ENCODE measurements at regions not wholly inside any gene's neighbourhood (a gene's known extent, or its start where the extent isn't known, plus 50 kb on each side); places are given as distances from the start of the nearest gene placed in this dataset.
A peak's percentile ranks its signal among the peaks of the same experiment; 100 is the strongest.

- no peak for DNase-seq (ENCODE audit: low read depth in 3 of 3, low spot score in 2 of 3)
Observed at GRCh38 chr4:176500894-176501293, 181.1 kb downstream of the SPCS3 start.

DNA sequence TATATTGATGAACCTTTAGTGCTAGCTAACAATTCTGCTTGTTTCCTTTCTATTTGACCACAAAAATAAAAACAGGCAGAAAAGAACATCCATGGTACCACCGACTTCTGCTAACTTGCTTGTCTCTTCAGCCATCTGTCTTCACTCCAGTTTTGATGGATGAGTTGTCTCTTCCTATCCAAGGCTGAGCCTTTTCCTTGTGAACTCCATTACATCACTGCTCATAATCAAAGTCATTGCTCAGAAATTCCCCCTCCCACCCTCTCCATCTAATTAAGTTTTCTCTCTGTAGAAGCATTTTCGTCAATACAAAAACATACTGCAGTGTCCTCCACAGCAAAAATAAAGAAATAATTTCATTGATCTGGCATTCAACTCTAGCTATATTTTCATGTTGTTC lies 184.4 kb downstream of the SPCS3 start:
- DNase-seq (ENCODE audit: low read depth in 3 of 3, low spot score in 2 of 3), result no peak

GRCh38 chr4:176507845-176508533 lies 188.2 kb downstream of the SPCS3 start:
- DNase-seq (ENCODE audit: low read depth in 3 of 3, low spot score in 2 of 3), result no peak

DNA sequence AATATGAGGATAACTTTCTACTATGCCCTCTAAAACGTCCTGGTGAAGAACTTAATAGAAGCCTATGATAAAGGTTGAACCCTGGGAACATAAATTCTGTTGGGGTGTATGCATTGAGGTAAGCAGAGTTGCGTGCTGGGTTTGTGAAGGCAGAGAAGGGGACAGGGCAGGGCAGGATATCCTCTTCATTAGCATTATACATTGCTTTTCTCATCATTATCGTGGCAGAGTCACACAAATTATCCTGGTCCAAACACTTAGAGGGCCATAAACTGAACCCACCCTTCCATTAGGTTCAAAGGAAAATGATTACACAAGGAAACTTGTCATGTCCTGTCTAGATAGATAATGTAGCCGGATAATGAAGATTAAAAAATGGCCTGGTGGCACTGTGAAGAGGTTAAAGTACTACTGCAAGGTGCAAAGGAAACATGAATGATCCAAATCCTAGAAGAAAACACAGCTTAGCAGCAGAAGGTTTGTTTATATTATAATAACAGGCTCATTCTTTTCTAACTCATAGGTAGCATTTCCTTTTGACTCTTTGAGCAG lies 189.1 kb downstream of the SPCS3 start:
- DNase-seq (ENCODE audit: low read depth in 3 of 3, low spot score in 2 of 3), result no peak

DNA sequence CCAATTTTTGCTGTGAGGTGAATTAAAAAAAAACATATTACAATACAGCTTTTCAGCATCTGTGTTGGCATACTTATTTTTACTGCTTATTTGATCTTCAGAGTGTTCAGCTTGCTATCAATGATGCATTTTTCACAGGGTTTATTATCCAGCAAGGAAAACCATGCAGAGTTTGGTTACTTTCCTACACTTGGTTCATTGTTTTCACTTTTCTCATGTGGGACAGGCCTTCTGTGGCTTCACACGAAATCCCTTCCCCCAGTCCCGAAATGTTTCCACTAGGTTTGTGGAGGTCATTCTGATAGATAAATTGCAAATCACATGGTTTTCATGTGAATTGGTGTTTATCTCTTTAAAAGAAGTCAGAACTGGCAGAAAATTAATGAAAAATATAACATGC lies 205.8 kb downstream of the SPCS3 start:
- no peak for DNase-seq (ENCODE audit: low read depth in 3 of 3, low spot score in 2 of 3)

- DNase-seq (ENCODE audit: low read depth in 3 of 3, low spot score in 2 of 3), result peak in 2 of 3 donors; percentile 23 to 35
Observed at GRCh38 chr4:176526704-176527103, 206.9 kb downstream of the SPCS3 start.

- DNase-seq (ENCODE audit: low read depth in 3 of 3, low spot score in 2 of 3), result no peak
Observed at GRCh38 chr4:176529574-176529973, 209.8 kb downstream of the SPCS3 start.

- no peak for DNase-seq (ENCODE audit: low read depth in 3 of 3, low spot score in 2 of 3)
Observed at GRCh38 chr4:176533159-176533558, 213.4 kb downstream of the SPCS3 start.

- DNase-seq (ENCODE audit: low read depth in 3 of 3, low spot score in 2 of 3), result no peak
Observed at GRCh38 chr4:176534566-176534965, 214.8 kb downstream of the SPCS3 start.

GRCh38 chr4:176538217-176538925 lies 218.6 kb downstream of the SPCS3 start:
- DNase-seq (ENCODE audit: low read depth in 3 of 3, low spot score in 2 of 3), result no peak

DNA sequence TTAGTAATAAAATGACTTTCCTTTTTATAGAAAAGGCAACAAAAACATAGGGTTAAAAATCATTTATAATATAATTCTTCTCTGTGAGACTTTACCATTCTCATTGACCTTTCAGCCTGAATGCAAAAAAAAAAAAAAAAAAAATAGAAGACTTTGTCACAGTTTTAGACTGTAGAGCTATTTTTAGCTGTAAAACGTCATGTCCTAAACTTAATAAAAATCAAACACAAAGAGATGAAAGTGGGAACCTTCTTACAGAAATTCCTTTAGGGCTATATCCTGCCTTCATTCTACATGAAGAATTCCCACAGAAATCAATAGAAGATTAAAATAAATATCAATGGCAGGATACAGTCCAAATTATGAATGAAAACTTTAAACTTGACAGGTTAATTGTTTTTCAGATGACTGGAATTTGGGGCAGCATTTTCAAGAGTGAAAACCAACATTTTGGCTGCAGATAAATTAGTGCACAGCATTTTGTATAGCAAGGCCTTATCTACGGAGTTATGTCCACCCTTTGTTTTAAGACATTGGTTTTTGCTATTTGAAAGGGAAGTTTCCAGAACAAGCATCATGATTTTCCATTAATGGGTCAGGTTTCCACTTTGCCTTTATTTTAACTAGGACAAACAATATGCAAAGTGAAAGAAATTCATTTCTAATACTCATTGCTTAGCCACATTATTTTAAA lies 219.5 kb downstream of the SPCS3 start:
- DNase-seq (ENCODE audit: low read depth in 3 of 3, low spot score in 2 of 3), result no peak

DNA sequence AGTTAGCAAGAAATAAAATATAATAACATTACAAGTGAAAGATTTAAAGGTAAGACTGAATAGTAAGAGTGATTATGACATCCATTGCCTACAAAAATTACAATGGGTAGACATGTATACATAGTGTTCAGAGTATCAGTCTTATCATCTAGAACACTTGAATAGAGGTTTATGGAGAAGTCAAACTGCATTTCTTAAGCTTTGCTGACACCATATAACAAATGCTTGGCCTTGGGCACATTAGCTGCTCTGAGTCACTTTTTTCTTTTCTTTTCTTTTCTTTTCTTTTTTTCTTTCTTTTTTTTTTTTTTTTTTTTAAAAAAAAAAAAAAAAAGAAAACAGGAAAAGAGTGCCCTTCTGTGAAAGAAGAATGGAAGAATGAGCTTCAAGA lies 220.0 kb downstream of the SPCS3 start:
- DNase-seq (ENCODE audit: low read depth in 3 of 3, low spot score in 2 of 3), result no peak

DNA sequence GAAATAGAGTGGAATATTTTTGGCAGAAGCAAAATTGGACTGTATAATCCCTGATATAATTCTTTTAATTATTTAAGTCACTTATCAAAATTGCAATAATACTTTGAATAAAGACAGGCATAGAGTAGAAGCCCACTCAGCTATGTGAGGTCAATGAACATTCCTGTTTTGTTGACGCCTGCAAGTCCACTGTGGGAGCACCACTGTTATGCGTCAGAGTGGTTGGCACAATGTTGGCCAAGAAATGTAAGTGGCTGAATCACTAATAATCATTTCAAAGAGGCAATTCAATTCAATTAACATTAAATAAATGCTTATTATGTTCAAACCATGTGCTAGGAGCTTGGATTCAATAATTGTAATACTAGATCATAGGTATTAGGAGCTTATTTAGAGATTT lies 221.0 kb downstream of the SPCS3 start:
- no peak for DNase-seq (ENCODE audit: low read depth in 3 of 3, low spot score in 2 of 3)

GRCh38 chr4:176545872-176546271 lies 226.1 kb downstream of the SPCS3 start:
- DNase-seq (ENCODE audit: low read depth in 3 of 3, low spot score in 2 of 3), result no peak

DNA sequence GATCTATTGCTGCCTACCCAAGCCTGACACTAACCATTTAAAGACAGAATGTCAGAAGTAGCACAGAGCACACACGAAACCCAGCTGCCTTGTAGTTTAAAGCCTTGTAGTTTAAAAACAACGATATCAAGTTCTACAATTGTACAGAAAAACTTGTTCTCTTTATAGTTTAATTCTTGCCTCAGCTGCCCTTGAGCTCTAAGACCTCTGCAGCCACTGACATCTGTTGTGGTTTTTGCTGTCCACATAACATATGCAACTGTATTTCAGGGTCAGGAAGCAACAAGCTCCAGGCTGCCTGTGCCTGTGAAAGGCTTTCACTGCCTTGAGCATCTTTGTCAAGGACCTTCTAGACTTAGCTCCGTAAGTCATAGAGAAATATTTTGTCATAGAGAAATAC lies 227.2 kb downstream of the SPCS3 start:
- no peak for DNase-seq (ENCODE audit: low read depth in 3 of 3, low spot score in 2 of 3)

DNA sequence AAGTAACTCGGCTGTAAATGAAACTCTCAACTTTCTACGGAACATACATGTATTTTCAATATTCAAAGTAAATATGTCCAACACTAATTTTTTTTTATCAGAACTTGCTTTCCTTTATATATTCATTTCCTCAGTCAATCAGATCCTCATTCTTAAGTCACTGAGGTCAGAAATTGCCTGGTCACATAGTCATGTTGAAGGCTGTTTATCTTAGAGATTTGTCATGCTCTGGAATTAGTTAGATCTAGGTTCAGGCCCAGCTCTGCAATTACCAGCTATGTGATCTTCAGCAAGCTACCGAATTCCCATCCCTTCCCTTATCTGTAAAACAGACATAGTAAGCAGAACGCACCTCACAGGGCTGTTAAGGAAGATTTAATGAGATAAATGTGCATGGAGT lies 228.8 kb downstream of the SPCS3 start:
- DNase-seq (ENCODE audit: low read depth in 3 of 3, low spot score in 2 of 3), result no peak

- no peak for DNase-seq (ENCODE audit: low read depth in 3 of 3, low spot score in 2 of 3)
Observed at GRCh38 chr4:176549161-176549865, 229.5 kb downstream of the SPCS3 start.

DNA sequence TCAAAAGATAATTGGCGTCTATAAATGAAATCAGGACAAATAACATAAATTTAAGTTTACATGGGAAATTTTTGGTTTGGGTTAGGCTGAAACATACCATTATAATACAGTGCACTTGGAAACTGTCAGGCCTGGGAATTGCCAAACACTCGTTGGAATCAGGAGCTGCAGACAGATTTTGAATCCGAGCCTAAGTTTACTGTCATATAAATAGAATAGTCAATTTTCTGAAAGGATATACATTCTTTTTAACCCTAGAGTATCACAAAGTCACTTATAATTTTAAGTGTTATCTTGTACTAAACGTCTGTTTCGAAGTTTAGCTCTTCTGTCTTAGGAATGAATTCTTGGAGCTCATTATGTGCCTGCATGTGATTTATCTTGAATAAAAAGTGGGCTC lies 234.1 kb downstream of the VEGFC start:
- no peak for DNase-seq (ENCODE audit: low read depth in 3 of 3, low spot score in 2 of 3)

DNA sequence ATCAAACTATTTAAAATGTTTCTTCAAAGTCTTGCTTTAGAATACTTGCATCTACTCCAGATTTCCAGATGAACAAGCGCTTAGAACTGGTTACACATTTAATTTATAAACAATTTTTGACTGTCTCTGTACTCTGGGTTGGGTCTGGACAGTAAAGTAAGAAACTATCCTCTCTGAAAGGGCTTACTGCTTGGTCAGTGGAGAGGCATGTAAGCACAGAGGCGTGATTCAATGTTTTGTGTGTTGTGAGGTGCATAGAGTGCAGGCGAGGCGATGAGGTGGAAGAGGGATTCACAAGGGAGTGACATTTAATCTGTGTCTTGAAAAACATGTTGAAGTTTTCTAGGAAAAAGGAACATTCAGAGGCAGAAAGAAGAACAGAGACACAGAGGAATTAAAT lies 231.4 kb downstream of the VEGFC start:
- no peak for DNase-seq (ENCODE audit: low read depth in 3 of 3, low spot score in 2 of 3)

DNA sequence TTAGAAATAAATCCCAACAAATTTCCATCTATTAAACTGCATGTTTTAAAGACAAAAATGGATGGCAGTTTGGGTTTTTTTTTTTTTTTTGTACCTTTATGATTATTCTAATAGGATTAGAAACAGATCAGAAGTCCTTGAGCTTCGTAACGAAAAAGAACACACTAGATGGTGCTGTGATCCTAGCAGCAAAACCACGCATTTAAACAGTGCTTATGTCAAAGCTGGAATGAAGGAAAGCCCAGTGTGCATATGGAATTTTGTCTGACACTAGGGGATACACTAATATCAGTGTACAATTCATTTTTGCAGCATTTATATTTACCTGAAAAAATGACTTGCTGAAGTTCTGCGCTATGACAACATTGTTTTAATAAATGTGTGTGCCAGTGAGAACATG lies 229.1 kb downstream of the VEGFC start:
- no peak for DNase-seq (ENCODE audit: low read depth in 3 of 3, low spot score in 2 of 3)

DNA sequence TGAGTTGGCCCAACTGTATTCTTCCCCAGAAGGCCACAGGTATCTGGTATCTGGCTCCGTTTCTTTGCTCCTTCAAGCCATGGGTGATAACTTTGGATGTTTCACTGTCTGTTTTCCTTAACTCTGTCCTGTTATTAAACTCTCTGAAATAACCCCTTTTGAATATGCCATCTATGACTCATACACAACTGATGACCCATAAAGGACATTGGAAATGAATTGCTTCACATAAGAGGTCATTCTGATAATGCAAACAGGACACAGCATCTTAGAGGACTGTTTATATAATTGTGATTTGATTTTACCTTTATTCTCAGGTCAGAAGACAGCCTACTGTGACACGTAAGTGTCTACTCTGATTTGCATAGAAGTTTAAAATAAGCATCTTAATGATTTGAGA lies 227.7 kb downstream of the VEGFC start:
- no peak for DNase-seq (ENCODE audit: low read depth in 3 of 3, low spot score in 2 of 3)

Data from right renal cortex interstitium (tissue), 3 donors.